Fibroblast of skin of back (primary cell): ENCODE measurements at regions not wholly inside any gene's neighbourhood (a gene's known extent, or its start where the extent isn't known, plus 50 kb on each side); places are given as distances from the start of the nearest gene placed in this dataset.

ENCODE experiments used
- DNase-seq: peaks from one replicate; pipeline ENCODE4 v3.0.0-alpha.2; 2013

GRCh38 chr4:156643826-156644225 is 327.8 kb downstream of the PDGFC start:
- DNase-seq = no peak

GRCh38 chr4:156642161-156642560 is 329.4 kb downstream of the PDGFC start:
- DNase-seq = peak; percentile 77

GRCh38 chr4:156638925-156639605 is 332.5 kb downstream of the PDGFC start:
- DNase-seq = peak; percentile 82

- peak; percentile 84 for DNase-seq
Observed at GRCh38 chr4:156638334-156638733, 333.3 kb downstream of the PDGFC start.

GRCh38 chr4:156636381-156636780 is 335.2 kb downstream of the PDGFC start:
- no peak for DNase-seq

- peak; percentile 44 for DNase-seq
Observed at GRCh38 chr4:156635051-156635450, 336.5 kb downstream of the PDGFC start.

GRCh38 chr4:156634612-156635011 is 337.0 kb downstream of the PDGFC start:
- DNase-seq = peak; percentile 51

GRCh38 chr4:156633847-156634246 is 337.8 kb downstream of the PDGFC start:
- DNase-seq = no peak

- DNase-seq = no peak
Observed at GRCh38 chr4:156628858-156629257, 342.7 kb downstream of the PDGFC start.

GRCh38 chr4:156623376-156623775 is 348.2 kb downstream of the PDGFC start:
- no peak for DNase-seq

- DNase-seq = peak; percentile 17
Observed at GRCh38 chr4:156620786-156621185, 350.8 kb downstream of the PDGFC start.

GRCh38 chr4:156619154-156619934 is 352.3 kb downstream of the PDGFC start:
- DNase-seq = no peak

GRCh38 chr4:156615066-156615531 is 356.5 kb downstream of the PDGFC start:
- peak; percentile 88 for DNase-seq

- no peak for DNase-seq
Observed at GRCh38 chr4:156614536-156614935, 357.1 kb downstream of the PDGFC start.

GRCh38 chr4:156609421-156609820 is 362.2 kb downstream of the PDGFC start:
- DNase-seq = no peak

- DNase-seq = no peak
Observed at GRCh38 chr4:156608651-156609050, 362.9 kb downstream of the PDGFC start.

- DNase-seq = no peak
Observed at GRCh38 chr4:156607478-156607857, 364.1 kb downstream of the PDGFC start.

GRCh38 chr4:156606554-156607477 is 364.8 kb downstream of the PDGFC start:
- DNase-seq = peak; percentile 51

- DNase-seq = peak; percentile 58
Observed at GRCh38 chr4:156598138-156598681, 373.4 kb downstream of the PDGFC start.

GRCh38 chr4:156596706-156597329 is 374.8 kb downstream of the PDGFC start:
- no peak for DNase-seq

GRCh38 chr4:156596026-156596425 is 375.6 kb downstream of the PDGFC start:
- peak; percentile 43 for DNase-seq

- DNase-seq = no peak
Observed at GRCh38 chr4:156595041-156595440, 376.6 kb downstream of the PDGFC start.
